HG02970 (cell line): ENCODE measurements at regions not wholly inside any gene's neighbourhood (a gene's known extent, or its start where the extent isn't known, plus 50 kb on each side); places are given as distances from the start of the nearest gene placed in this dataset.

Experiments
- ATAC-seq: cut with Tn5 transposase; IDR thresholded peaks from one replicate; pipeline ENCODE4 v1.9.1; 2021; ENCODE audit warnings: mild to moderate bottlenecking, moderate library complexity, moderate number of reproducible peaks; ENCODE audit not compliant: unreplicated experiment, low FRiP score

- ATAC-seq: no peak
Observed at GRCh38 chr2:221129657-221130056, 442.4 kb downstream of the EPHA4 start.

- no peak for ATAC-seq
Observed at GRCh38 chr2:221130431-221130830, 441.7 kb downstream of the EPHA4 start.

GRCh38 chr2:221133941-221134340 lies 438.2 kb downstream of the EPHA4 start:
- no peak for ATAC-seq

- no peak for ATAC-seq
Observed at GRCh38 chr2:221134718-221135117, 437.4 kb downstream of the EPHA4 start.

- ATAC-seq: no peak
Observed at GRCh38 chr2:221135699-221136098, 436.4 kb downstream of the EPHA4 start.

GRCh38 chr2:221137385-221137784 lies 434.7 kb downstream of the EPHA4 start:
- no peak for ATAC-seq

- no peak for ATAC-seq
Observed at GRCh38 chr2:221142341-221142740, 429.8 kb downstream of the EPHA4 start.

GRCh38 chr2:221143231-221143630 lies 428.9 kb downstream of the EPHA4 start:
- ATAC-seq: no peak

- no peak for ATAC-seq
Observed at GRCh38 chr2:221144909-221145308, 427.2 kb downstream of the EPHA4 start.

- no peak for ATAC-seq
Observed at GRCh38 chr2:221145396-221145795, 426.7 kb downstream of the EPHA4 start.

- no peak for ATAC-seq
Observed at GRCh38 chr2:221153226-221153625, 418.9 kb downstream of the EPHA4 start.

- no peak for ATAC-seq
Observed at GRCh38 chr2:221154176-221154575, 417.9 kb downstream of the EPHA4 start.

- ATAC-seq: no peak
Observed at GRCh38 chr2:221156062-221156734, 415.9 kb downstream of the EPHA4 start.

GRCh38 chr2:221161186-221161585 lies 410.9 kb downstream of the EPHA4 start:
- no peak for ATAC-seq

GRCh38 chr2:221166292-221166691 lies 405.8 kb downstream of the EPHA4 start:
- no peak for ATAC-seq

- ATAC-seq: no peak
Observed at GRCh38 chr2:221167561-221167960, 404.5 kb downstream of the EPHA4 start.

GRCh38 chr2:221169724-221170123 lies 402.4 kb downstream of the EPHA4 start:
- no peak for ATAC-seq

GRCh38 chr2:221170548-221170947 lies 401.6 kb downstream of the EPHA4 start:
- ATAC-seq: no peak

GRCh38 chr2:221176667-221177066 lies 395.4 kb downstream of the EPHA4 start:
- ATAC-seq: no peak

- ATAC-seq: no peak
Observed at GRCh38 chr2:221178139-221178538, 394.0 kb downstream of the EPHA4 start.

- ATAC-seq: no peak
Observed at GRCh38 chr2:221186873-221187272, 385.2 kb downstream of the EPHA4 start.

- no peak for ATAC-seq
Observed at GRCh38 chr2:221189431-221190067, 382.6 kb downstream of the EPHA4 start.
